ENCODE measurements at regions not wholly inside any gene's neighbourhood (a gene's known extent, or its start where the extent isn't known, plus 50 kb on each side); places are given as distances from the start of the nearest gene placed in this dataset.
A peak's percentile ranks its signal among the peaks of the same experiment; 100 is the strongest.

- DNase-seq (ENCODE audit: low read depth): no peak
Observed at GRCh38 chr4:14824189-14824588, 178.1 kb upstream of the CPEB2 start.

GRCh38 chr4:14827111-14827510 is 175.2 kb upstream of the CPEB2 start:
- no peak for DNase-seq (ENCODE audit: low read depth)

GRCh38 chr4:14829795-14830194 is 172.5 kb upstream of the CPEB2 start:
- DNase-seq (ENCODE audit: low read depth): no peak

- no peak for DNase-seq (ENCODE audit: low read depth)
Observed at GRCh38 chr4:14831416-14831815, 170.9 kb upstream of the CPEB2 start.

GRCh38 chr4:14833053-14833452 is 169.2 kb upstream of the CPEB2 start:
- DNase-seq (ENCODE audit: low read depth): no peak

- DNase-seq (ENCODE audit: low read depth): no peak
Observed at GRCh38 chr4:14834382-14834781, 167.9 kb upstream of the CPEB2 start.

- no peak for DNase-seq (ENCODE audit: low read depth)
Observed at GRCh38 chr4:14835288-14835687, 167.0 kb upstream of the CPEB2 start.

- peak; percentile 44 for DNase-seq (ENCODE audit: low read depth)
Observed at GRCh38 chr4:14835708-14836425, 166.4 kb upstream of the CPEB2 start.

GRCh38 chr4:14837860-14838259 is 164.4 kb upstream of the CPEB2 start:
- peak; percentile 38 for DNase-seq (ENCODE audit: low read depth)

- peak; percentile 95 for DNase-seq (ENCODE audit: low read depth)
Observed at GRCh38 chr4:14841801-14842768, 160.2 kb upstream of the CPEB2 start.

GRCh38 chr4:14842964-14843630 is 159.2 kb upstream of the CPEB2 start:
- no peak for DNase-seq (ENCODE audit: low read depth)

GRCh38 chr4:14844061-14844460 is 158.2 kb upstream of the CPEB2 start:
- no peak for DNase-seq (ENCODE audit: low read depth)

GRCh38 chr4:14848229-14848628 is 154.1 kb upstream of the CPEB2 start:
- DNase-seq (ENCODE audit: low read depth): no peak

- DNase-seq (ENCODE audit: low read depth): no peak
Observed at GRCh38 chr4:14850455-14851097, 151.7 kb upstream of the CPEB2 start.

- peak; percentile 64 for DNase-seq (ENCODE audit: low read depth)
Observed at GRCh38 chr4:14853176-14853943, 148.9 kb upstream of the CPEB2 start.

GRCh38 chr4:14855719-14856061 is 146.6 kb upstream of the CPEB2 start:
- no peak for DNase-seq (ENCODE audit: low read depth)

- peak; percentile 99 for DNase-seq (ENCODE audit: low read depth)
Observed at GRCh38 chr4:14856062-14856933, 146.0 kb upstream of the CPEB2 start.

GRCh38 chr4:14856934-14857235 is 145.4 kb upstream of the CPEB2 start:
- no peak for DNase-seq (ENCODE audit: low read depth)

- DNase-seq (ENCODE audit: low read depth): no peak
Observed at GRCh38 chr4:14857475-14857874, 144.8 kb upstream of the CPEB2 start.

GRCh38 chr4:14857981-14858380 is 144.3 kb upstream of the CPEB2 start:
- no peak for DNase-seq (ENCODE audit: low read depth)
